Anterior cingulate cortex (tissue), 58 donors: ENCODE measurements at regions not wholly inside any gene's neighbourhood (a gene's known extent, or its start where the extent isn't known, plus 50 kb on each side); places are given as distances from the start of the nearest gene placed in this dataset.

Experiments used
- DNase-seq, 58 donors: peaks; one replicate each; lab custom pipeline; 2025; lab: John Stamatoyannopoulos, UW

GRCh38 chr4:119725011-119725410 lies 96.4 kb upstream of the PDE5A start:
- DNase-seq, result no peak

DNA sequence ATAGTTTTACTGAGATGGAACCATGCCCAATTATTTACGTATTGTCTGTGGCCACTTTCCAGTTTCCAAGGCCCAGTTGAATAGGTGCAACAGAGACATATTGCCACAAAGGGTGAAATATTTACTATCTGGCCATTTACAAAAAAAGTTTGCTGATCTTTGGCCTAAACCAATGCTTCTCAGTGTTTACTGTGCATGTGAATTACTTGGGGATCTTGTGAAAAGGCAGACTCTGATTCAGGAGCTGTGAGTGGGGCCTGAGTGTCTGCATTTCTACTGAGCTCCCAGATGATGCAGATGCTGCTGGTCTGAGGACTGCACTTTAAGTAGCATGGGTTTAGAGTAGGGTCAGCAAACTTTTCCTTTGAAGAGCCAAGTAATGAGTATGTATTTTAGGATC lies 94.1 kb upstream of the PDE5A start:
- no peak for DNase-seq

DNA sequence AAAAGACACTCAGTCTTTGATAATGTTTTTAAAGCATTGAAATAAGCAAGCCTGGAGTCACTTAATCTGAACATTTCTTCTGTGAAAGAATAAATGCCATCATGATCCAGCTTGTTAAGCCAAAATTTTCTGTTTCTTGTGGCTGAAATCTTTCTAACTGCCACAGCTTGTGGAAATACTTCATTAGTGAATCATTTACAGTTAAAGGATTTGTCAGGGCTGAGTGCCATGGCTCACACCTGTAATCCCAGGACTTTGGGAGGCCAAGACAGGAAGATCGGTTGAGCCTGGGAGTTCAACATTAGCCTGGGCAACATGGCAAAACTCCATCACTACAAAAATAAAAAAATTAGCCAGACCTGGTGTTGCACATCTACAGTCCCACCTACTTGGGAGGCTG lies 93.3 kb upstream of the PDE5A start:
- DNase-seq, result no peak

DNA sequence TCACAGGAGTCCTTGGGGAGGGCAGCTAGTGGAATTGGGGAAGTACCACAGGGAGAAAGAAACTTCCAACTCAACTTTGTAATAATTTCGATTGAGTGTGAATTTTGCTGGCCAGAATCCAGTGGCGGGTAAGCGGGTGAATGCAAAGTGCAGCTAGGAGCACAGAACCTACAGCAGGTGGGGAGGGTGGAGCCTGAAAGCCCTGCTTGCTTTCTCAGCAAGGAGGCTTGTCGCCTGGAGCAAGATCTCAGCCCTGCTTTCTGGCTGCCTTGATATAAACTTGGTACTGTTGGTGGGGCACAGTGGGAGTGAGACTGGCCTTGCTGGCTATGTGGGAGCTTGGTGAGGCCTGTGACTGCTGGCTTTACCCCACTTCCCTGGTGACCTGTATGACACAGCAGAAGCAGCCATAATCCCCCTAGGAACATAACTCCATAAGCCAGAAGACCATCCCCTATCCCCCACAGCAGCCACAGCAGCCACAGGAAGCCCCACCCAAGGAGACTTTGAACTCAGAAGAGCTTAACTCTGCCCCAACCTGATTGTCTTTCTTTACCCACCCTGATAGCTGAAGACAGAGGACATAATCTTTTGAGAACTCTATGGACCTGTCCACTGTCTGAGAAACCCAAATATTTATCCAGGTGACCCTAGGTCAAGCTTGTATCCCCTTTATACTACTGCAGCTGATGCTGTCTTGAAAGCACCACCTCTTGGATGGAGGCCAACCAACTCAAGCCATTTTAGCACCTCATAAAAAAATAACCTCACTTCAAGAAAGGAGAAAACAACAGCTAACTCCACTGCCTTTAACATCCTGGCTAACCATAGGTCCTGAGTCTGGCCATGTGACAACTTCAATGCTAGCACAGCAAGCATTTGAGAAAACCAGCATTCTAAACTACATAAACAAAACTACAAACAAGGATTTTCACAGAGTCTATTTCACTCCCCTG lies 87.2 kb upstream of the PDE5A start:
- no peak for DNase-seq

DNA sequence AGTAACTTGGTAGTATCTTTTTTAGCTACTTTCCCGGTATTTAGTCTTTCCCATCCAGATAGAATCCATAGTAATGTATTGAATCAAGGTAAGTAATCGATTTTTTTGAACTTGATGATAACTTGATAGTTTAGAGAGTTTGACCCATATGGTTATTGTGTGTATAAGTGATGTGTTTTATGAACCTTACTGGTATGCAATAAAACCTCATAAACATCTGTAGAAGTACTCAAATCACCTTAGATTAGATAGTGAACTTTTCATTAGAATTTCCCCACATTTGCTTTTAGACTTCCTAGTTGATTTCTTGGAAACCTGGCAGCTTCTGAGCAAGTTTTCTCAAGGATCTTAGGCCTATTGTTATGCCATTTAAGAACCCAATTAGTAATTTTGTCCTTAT lies 80.8 kb upstream of the PDE5A start:
- no peak for DNase-seq

DNA sequence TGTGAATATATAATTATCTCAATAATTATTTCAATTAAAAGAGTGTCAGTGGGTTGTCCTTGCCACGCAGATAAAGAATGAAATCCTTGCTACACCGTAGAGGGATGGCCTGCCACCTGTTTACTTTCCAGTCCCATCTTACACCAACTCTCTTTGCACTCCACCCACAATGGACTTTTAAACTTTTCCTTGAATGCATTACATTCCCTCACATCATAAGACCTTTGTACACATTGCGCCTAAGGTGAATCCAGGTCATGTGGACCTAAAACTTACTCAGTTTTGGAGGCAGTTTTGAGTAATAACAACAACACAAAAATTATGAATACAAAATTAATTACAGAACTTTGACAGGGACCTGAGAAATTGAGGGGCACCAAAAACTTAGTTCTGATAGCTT lies 78.7 kb upstream of the PDE5A start:
- DNase-seq, result no peak

DNA sequence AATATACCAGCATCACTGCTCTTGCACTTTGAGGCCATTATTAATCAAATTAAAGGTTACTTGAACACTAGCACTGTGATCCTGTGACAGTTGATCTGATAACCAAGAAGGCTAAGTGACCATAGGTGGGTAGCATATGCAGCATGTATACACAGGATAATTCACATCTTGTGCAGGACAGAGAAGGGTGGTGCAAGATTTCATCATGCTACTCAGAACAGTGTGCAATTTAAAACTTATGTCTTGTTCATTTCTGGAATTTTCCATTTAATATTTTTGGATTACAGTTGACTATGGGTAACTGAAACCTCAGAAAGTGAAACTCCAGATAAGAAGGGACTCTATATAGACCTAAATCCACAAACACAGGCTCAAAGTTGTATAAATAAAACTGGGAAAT lies 78.2 kb upstream of the PDE5A start:
- no peak for DNase-seq

DNA sequence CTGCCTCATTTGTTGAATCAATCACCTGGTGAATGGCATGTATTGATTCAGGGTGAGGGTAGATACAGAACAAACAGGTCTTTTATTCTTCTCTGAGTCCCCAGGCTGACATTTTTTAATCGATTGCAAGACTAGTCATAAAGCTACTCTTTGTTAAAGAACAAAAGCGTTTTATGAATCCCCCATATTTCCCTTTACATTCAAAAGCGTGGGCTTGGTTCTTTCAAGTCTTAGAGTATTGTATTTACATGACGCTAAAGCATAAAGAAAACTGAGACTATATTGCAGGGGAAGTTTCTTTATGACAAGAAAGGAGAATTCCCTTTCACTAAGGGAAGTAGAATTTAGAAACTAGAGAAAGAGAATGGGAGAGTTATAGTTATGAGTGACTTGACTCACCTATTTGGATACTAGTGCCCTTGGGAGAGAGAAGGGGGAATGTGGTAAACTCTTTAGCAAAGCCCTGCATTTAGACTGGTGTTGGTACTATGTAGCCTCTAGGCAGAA lies 69.3 kb upstream of the PDE5A start:
- DNase-seq, result no peak

- DNase-seq, result no peak
Observed at GRCh38 chr4:119696963-119697362, 68.4 kb upstream of the PDE5A start.

- DNase-seq, result no peak
Observed at GRCh38 chr4:119695216-119695615, 66.6 kb upstream of the PDE5A start.

GRCh38 chr4:119693126-119693525 lies 64.5 kb upstream of the PDE5A start:
- DNase-seq, result no peak

DNA sequence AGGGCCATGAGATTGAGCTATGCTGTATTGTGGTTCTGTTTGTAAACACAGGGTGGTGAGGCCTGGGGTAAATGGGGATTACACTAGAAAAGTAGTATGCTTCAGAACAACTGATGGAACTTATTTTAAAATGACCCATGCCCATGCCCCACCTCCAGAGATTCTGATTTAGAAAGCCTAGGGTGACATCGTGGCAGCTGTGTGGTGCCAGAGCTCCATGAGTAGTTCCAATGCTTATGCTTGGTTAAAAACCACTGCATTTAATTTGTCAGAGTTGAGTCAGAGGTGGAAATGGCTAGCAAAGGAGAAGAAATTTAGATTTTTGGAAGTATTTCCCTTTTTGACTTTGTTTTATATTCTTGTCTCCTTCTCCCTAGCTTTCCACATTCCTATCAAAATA lies 63.4 kb upstream of the PDE5A start:
- no peak for DNase-seq

GRCh38 chr4:119690871-119691270 lies 62.3 kb upstream of the PDE5A start:
- DNase-seq, result no peak

- DNase-seq, result no peak
Observed at GRCh38 chr4:119688446-119688845, 59.8 kb upstream of the PDE5A start.

DNA sequence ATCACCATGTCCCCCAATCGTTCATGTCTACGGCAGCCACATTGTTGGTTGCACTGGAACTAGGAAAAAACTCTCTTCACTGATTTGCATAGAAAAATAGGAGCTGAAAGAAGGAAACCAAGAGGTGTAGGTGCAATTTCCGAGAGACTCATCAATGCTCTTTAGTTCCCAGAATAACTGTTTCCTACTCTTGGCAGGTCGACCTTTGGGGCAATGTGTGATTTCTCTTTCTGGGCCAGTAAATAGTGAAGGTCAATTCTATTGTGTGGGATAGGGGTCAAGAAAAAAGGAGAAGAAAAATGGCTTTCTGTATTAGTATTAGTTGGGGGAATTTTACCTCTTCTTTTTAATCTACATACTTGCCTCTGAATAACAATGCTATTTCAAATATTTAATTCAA lies 55.9 kb upstream of the PDE5A start:
- DNase-seq, result no peak

DNA sequence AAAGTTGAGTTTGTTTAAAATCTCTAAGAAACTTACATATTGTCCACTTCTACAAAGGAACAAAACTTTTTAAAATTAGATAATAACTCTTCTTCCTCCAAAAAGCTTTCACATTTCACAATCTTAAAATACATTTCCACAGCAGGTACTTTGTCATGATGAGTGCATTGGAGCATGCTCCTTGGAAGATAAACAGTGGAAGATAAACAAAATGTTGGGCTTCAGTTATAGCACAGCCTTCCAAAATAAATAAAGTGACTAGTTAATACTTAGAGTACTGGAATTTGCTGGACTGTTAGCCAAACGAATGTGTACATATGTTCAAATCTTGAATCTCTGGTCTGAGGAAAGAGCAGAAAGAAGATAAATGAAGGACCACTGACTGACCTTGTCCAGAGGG lies 54.9 kb upstream of the PDE5A start:
- no peak for DNase-seq

- DNase-seq, result no peak
Observed at GRCh38 chr4:119682099-119682498, 53.5 kb upstream of the PDE5A start.

- DNase-seq, result no peak
Observed at GRCh38 chr4:119679251-119679650, 50.6 kb upstream of the PDE5A start.

DNA sequence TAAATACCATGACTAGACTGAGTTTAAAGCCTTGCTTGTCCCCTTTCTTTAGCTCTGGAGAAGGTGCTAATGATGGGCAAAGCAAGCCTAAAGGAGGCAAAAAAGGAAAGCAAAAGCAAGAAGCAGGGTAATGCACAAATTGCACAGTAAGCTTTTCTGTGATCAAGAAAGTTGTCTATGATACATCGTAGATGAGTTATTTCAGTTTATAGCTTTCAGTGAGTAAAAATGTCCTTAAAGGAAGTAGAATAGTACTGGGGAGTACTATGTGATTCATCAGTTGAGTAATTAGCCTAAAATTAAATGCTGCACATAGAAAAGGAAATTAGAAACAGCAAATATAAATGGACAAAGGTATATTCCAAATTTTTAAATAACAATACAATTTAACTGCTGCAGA lies 50.2 kb upstream of the PDE5A start:
- DNase-seq, result no peak
